ENCODE measurements at regions not wholly inside any gene's neighbourhood (a gene's known extent, or its start where the extent isn't known, plus 50 kb on each side); places are given as distances from the start of the nearest gene placed in this dataset.
"Not testable (repeated sequence)": the region's sequence is repeated elsewhere in the genome, so short reads cannot be mapped to it uniquely, and the experiment has no call there.

DNA sequence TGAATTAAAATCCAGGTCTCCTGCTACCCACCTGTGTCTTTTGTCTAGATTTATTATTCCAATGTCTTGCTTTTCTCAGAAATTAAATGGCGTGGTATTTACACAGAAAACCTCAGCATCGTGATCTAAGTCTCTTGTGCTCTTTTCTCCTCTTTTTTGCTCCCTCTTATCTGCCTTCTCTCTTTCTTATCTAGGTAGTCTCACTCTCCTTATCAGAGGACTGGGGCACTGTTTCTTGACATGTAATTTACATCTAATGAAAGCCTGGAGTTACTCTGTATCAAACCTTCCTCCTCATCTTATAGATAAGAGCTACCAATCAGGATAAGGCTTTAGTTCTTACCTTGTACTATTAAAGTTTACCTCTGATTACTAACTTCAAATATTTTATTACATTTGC is 933.8 kb downstream of the TLE1 start:
- DNase-seq (ENCODE audit: low spot score), result no peak

DNA sequence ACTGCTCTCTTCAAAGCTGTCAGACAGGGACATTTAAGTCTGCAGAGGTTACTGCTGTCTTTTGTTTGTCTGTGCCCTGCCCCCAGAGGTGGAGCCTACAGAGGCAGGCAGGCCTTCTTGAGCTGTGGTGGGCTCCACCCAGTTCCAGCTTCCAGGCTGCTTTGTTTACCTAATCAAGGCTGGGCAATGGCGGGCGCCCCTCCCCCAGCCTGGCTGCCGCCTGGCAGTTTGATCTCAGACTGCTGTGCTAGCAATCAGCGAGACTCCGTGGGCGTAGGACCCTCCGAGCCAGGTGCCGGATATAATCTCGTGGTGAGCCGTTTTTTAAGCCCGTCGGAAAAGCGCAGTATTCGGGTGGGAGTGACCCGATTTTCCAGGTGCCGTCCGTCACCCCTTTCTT is 942.3 kb downstream of the TLE1 start:
- not testable (repeated sequence) for DNase-seq (ENCODE audit: low spot score)

DNA sequence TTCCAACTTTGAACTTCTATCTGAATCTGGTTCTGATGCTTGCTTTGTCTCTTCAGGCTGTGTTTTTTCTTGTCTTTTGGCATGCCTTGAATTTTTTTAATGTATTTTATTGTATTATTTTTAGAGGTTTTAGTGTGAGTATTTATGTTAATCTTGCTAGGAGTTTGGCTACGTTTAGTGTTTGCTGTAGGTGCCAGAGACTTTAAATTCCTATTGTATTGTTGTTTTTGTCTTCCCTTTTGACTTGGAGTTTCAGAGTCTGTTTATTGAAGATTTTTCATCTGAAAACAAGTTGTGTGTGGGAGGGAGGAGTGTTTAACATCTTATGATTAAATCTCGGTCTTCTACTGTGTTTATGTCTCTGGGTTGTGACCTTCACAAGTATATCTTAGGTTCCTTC is 956.8 kb downstream of the TLE1 start:
- DNase-seq (ENCODE audit: low spot score), result no peak

DNA sequence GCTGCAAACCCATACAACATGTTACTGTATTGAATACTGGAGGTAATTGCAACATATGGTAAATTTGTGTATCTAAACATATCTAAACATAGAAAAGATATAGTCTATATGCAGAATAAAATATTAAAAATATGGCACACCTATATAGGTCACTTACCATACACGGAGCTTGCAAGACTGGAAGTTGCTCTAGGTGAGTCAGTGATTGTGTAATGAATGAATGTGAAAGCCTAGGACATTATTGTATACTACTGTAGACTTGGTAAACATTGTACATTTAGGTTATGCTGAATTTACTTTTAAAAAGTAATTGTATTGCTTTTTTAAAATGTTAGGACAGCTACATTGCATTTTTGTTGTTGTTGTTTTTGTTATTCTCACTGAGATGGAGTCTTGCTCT is 968.8 kb downstream of the TLE1 start:
- DNase-seq (ENCODE audit: low spot score), result no peak

DNA sequence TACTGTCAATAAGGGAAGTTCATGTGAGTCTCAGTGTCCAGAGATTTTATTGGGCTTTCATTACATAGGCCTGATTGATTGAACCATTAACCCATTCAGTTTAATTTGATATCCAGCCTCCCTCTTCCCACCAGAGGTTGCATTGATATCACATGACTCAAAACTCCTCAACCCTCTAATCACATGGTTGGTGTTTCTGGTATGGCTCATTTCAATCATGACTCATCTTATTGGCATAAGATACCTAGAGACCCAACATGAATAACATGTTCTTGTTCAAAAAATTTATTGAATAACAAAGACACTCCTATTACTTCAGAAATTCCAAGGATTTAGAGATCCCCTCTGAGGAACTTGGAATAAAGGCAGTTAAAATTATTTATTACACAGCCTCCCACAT is 982.2 kb downstream of the TLE1 start:
- DNase-seq (ENCODE audit: low spot score), result no peak

DNA sequence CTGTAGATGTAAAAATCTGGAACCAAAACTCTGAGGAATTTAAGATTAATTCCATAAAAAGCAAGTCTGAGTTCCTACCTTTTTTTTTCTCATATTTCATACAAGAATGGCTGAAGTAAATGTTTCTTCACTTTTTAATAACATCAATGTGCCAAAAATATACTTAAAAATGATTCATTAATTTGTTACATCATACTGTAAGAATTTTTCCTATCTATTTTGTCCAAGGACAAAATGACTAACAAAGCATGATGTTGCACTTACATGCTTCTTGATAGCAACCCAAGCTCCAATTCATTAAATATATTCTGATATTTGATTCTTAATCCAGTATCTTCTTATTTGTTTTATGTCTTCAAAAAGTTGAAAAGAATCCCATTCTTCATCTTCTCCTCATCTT is 988.3 kb downstream of the TLE1 start:
- DNase-seq (ENCODE audit: low spot score), result no peak

DNA sequence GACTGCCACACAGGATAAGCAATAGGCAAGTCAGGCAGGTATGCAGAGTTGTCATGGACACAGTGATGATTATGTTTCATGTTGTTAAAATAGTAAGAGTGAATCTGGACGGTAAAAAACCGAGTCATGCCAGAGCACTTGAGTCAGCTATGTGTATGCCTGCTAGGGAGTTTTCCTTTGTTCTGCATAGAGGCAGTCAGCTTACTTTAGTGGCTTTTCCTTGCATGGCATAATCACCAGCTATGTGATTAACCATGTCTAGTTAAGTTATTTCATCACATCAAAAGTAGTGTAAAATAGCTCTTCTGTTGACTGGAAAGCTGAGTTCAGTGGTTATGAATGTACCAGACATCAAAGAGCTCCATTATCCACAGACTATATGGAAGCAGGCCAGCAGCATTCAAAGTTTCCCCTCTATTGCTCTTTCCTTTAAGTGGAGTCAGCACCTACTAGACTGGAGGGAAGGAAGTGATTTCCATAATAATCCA is 989.8 kb downstream of the TLE1 start:
- no peak for DNase-seq (ENCODE audit: low spot score)

DNA sequence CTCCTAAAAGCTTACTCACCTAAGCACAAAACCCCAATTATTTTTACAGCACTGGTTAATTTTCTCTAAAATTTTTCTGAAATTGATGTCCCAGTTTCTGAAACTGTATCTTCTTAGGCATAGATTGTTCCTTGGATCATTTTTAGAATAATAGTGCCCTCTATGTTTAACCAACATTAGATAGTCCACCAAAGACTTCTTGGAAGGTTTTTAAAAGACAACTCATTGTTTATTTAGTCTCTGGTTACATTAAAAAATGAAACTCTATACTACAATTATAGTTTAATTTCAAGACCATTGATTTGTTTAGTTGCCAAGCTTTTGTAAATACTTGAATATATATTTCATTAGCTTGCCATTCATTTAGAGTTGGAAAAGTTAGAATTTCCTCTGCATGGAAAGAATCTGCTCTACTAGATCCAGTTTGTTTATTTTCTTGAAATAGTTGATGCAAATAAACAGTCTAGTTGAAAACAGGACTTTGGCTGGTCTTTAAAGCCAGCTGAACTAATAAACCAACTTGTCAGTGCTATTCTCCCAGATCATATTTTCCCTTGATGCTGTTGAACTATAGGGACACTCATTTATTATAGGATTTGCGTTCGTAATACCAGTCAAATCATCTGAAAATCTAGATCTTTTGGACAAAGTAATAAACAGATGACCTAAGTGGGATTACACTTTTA is 990.5 kb downstream of the TLE1 start:
- DNase-seq (ENCODE audit: low spot score), result no peak

DNA sequence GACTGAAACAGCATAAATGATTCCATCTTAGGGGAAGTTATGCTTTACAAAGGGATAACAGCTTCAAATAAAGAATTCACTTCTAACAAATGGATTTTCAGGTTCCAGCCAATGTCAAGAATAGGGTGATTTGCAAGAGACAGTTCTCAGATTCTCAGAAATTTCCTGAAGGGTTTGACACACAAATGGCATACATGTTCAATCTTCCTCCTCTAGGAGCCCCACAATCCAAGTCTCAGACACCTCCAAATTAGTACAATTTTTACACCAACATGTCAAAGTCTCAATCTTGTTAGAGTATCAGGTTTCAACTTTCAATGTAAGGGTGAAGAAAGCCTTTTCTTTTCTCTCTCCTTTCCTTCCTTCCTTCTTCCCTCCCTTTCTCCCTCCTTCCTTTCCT is 996.6 kb downstream of the TLE1 start:
- DNase-seq (ENCODE audit: low spot score), result no peak

DNA sequence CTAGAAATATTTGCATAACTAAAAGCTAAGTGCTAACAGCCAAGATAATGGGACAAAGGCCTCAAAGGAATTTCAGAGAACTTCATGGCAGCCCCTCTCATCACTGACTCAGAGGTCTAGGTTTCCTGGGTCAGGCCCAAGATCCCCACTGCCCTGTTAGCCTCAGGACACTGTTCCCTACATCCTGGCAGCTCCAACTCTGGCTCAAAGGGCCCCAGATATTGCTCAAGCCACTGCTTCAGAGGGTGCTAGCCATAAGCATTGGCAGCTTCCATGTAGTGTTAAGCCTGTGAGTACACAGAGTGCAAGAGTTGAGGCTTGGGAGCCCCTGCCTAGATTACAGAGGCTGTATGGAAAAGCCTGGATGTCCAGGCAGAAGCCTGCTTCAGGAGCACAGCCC is 998.1 kb downstream of the TLE1 start:
- DNase-seq (ENCODE audit: low spot score), result no peak

DNA sequence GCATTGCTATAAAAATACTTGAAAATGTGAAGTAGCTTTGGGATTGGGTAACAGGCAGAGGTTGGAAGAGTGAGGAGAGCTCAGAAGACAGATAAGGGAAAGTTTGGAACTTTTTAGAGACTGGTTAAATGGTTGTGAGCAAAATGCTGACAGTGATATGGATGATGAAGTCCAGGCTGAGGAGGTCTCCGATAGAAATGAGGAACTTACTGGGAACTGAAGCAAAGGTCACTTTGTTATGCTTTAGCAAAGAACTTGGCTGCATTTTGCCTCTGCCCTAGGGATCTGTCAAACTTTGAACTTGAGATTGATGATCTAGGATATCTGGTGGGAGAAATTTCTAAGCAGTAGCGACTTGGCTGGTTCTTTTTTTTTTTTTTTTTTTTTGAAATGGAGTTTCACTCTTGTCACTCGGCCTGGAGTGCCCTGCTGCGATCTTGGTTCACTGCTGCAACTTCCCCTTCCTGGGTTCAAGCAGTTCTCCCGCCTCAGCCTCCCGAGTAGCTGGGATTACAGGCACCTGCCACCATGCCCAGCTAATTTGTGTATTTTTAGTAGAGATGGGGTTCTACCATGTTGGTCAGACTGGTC is 998.9 kb downstream of the TLE1 start:
- no peak for DNase-seq (ENCODE audit: low spot score)

DNA sequence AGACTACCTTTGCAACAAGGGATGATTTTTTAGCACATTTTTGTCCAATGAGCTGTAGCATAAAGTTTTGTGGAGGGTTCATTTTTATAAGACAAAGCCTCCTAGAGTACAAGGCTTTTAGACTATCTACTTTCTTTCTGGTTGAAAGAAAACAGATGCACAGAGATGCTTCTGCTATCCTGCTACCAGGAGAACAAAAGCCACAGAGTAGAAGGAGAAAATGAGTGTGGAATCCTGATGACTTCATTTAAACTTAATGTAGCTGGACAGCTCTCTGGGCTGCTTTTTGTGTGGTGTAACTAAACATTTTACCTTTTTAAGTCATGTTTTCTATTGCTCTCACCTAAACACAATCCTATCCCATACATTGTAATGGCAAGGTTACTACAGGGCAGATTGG is 1009.4 kb downstream of the TLE1 start:
- DNase-seq (ENCODE audit: low spot score), result no peak

DNA sequence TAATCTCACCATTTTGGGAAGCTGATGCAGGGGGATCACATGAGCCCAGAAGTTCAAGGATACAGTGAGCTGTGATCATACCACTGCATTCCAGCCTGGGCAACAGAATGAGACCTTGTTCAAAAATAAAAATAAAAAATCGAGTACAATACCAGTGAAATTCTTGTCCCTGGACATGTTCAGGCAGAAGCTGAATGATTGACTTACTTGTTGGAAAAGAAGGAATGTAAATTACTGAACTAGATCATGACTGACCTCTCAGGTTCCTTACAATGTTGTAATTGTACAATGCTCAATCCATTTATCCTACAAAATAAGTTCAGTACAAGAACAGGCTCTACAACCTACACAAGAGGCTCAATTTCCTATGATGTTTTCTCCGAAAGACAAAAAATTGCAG is 1010.4 kb downstream of the TLE1 start:
- DNase-seq (ENCODE audit: low spot score), result no peak

DNA sequence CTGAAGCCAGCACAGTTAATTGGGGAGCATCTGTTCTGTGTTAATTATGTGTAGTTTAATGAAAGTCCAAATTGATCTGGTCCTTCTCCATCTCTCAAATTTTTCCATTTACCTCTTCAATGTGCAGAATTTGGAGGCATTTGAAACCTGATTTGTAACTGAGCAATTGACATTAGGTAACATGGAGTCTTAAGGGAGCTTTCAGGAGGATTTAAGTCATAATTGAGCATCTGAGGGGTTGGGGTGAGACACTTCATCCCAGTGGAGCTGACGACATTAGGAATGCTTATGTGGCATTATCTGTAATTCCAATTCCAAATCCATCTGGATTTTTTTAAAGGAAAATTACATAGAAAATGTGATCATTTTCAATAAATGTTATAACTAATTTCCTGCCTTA is 1015.9 kb downstream of the TLE1 start:
- no peak for DNase-seq (ENCODE audit: low spot score)

DNA sequence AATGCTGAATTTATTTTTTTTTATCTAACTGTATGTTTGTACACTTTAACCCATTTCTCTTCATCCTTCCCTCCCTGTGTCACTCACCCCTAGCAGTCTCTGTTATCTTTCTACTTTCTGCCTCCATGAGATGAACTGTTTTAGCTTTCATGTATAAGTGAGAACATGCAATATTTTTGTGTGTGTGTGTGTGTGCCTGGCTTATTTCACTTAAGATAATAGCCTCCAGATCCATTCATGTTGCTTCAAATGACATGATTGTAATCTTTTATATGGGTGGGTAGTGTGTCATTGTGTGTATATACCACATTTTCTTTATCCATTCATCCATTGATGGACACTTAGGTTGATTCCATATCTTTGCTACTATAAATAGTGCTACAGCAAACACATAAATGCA is 1023.9 kb downstream of the TLE1 start:
- DNase-seq (ENCODE audit: low spot score), result no peak

DNA sequence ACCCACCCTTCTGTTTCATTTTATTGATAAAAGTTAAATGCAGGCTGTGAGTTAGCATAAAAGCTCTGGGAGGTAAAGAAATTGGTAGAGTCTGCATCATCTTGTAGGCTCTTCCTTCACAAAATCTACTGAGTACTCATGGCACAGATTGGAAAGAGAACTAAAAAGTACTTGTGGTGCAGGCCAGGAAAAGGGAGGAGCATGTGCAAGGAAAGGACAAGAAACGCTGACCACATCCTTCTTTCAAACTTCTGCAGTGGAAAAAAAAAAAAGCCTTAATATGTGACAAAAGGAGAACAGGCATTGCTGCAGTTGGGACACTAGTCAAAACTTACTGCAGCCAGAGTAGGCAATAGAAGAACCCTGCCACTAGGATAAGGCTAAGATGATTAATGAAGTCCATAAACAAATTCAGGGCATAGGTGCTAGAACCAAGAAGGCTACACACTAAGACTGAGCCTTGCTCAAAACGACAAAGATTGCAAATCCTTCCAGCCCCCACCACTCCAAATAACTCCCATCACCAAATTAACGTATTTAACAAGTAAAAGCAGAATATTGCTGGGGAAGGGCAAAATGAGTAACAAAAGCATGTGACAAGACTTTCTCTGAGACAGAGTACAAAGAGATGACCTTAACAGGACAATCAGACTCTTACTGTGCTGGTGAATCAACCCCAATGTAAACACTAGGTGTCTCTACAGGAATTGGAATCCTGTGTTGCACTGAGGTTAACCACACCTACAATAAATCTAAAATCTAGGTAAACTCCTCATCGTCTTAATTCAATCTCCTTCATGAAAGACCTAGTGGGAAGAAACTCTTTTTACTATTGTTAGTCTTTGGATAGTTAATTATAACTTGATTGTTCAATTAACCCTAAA is 1024.8 kb downstream of the TLE1 start:
- DNase-seq (ENCODE audit: low spot score), result no peak

DNA sequence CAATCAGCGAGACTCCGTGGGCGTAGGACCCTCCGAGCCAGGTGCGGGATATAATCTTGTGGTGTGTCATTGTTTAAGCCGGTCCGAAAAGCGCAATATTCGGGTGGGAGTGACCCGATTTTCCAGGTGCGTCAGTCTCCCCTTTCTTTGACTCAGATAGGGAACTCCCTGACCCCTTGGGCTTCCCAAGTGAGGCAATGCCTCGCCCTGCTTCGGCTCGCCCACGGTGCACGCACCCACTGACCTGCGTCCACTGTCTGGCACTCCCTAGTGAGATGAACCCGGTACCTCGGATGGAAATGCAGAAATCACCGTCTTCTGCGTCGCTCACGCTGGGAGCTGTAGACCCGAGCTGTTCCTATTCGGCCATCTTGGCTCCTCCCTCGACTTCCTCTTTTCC is 1029.6 kb downstream of the TLE1 start:
- not testable (repeated sequence) for DNase-seq (ENCODE audit: low spot score)

DNA sequence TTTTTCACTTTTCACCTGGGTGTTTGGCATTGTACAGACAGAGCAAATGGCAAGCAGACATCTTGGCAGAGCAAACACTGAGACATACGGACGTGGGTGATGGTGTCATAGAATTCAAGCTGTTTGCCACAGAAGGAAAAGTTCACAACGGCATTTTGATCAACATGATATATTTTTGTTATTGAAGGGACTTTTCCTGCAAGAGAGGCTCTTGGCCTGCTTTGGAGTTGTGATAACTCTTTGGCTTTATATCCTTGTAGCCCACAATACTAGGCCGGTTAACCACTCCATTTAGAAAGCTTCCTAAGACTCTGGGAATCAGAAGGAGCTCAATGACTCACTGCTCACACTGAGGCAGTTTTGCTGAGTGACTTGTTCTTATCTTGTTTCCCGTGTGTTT is 1038.3 kb downstream of the TLE1 start:
- DNase-seq (ENCODE audit: low spot score), result no peak

DNA sequence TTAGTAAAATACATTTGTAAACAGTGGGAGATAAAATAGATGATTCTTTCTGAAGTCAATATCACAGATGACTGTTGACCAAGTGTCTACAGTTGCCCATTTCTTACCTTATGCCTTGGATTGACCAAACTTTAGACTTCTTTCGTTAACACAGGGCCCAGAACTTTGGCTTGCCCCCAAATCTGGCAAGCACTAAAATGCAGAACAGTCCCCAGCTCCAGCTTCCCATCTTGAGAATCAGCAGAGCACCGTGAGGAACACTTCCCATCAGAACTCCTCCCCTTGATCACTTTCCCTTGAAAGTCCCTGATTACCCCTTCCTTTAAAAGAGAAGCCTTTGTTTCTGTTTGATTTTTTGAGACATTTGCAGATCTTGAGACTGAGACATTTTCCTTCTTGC is 1039.9 kb downstream of the TLE1 start:
- no peak for DNase-seq (ENCODE audit: low spot score)

DNA sequence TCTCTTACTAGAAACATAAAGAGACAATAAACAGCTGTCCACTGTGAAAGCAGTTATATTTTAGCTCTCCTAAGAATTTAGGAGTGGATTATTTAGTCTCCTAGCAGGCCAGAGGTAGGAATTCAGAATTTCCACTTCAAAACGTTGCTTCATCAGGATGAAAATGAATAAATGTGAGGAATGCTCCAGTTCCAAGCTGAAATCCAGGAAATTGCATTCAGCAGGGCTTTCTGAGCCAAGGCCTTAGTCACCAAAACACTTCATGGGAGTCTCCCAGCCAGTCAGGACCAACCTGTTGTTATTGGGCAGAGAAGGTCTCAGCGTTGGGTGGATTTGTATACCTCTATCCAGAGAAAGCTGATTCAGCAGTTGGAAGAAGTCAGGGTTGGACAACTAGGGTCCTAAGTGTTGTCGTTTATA is 1040.3 kb downstream of the TLE1 start:
- DNase-seq (ENCODE audit: low spot score), result no peak

DNA sequence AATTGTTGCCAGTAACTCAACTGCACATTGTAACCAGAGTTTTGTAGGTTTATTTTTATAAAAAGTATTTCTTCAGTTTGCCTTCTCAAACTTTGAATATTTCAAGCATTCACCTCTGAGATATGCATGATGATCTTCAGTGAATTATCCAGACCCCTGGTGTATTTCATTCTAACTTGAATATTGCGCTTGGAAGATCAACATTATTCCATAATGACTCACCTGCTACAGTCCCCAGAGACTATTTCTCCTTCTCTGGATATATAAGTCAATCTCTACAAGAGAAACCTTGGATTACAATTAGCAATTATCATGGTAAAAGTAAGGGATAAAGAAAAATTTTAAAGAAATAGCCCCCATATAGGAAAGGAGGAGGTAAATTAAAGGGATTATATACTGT is 1041.0 kb downstream of the TLE1 start:
- DNase-seq (ENCODE audit: low spot score), result no peak

DNA sequence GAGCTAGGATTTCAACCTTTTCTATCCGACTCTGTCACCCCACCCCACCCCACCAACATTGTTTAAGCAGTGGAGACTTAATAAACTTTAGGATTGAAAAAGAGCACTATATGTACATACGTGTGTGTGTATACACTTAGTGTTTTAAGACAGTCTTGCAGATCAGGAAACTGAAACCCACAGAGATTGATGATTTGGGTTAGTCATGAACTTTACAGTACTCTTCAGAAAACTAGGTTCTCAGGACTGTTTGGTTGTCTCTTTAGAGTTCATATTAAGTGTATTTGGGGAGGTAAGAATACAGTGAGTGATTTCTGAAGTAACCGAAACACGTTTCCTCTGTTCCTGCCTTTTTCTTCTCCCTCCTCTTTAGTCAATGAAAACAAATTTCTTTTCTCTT is 1043.1 kb downstream of the TLE1 start:
- DNase-seq (ENCODE audit: low spot score), result no peak

DNA sequence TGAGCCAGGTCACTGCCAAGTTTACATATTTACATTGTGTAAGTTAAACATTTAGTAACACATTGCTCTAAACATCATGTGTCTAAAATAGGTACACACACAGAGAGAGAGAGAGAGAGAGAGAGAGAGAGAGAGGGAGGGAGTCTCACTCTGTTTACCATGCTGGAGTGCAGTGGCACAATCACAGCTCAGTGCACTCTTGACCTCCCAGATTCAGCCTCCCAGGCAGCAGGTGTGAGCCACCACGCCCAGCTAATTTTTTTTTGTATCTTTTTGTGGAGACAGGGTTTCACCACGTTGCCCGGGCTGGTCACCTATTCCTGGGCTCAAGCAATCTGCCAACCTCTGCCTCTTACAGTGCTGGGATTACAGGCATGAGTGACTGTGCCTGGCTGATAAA is 1045.3 kb downstream of the TLE1 start:
- DNase-seq (ENCODE audit: low spot score), result no peak

Data from hematopoietic multipotent progenitor cell treated with erythropoietin and hydrocortisone succinate and interleukin-3 and kit ligand, for 15 days (in vitro differentiated cells).